AG09309 (cell line): ENCODE measurements at regions not wholly inside any gene's neighbourhood (a gene's known extent, or its start where the extent isn't known, plus 50 kb on each side); places are given as distances from the start of the nearest gene placed in this dataset.
"Not testable (repeated sequence)": the region's sequence is repeated elsewhere in the genome, so short reads cannot be mapped to it uniquely, and the experiment has no call there.

ENCODE experiments used
- DNase-seq: peaks from one replicate; pipeline ENCODE4 v3.0.0-alpha.2; 2010; ENCODE audit warnings: low read depth
- H3K4me3 ChIP-seq: 2 replicates; pipeline ENCODE4 v1.5.1; 2011; ENCODE audit warnings: mild to moderate bottlenecking, low read depth, low read length, moderate library complexity; ENCODE audit not compliant: control insufficient read depth
- CTCF ChIP-seq: IDR thresholded peaks from 2 replicates; pipeline ENCODE4 v1.5.1; 2011; ENCODE audit warnings: mild to moderate bottlenecking, low read depth, low read length, inconsistent platforms; ENCODE audit not compliant: insufficient read depth, control insufficient read depth; ENCODE audit errors: missing control alignments

DNA sequence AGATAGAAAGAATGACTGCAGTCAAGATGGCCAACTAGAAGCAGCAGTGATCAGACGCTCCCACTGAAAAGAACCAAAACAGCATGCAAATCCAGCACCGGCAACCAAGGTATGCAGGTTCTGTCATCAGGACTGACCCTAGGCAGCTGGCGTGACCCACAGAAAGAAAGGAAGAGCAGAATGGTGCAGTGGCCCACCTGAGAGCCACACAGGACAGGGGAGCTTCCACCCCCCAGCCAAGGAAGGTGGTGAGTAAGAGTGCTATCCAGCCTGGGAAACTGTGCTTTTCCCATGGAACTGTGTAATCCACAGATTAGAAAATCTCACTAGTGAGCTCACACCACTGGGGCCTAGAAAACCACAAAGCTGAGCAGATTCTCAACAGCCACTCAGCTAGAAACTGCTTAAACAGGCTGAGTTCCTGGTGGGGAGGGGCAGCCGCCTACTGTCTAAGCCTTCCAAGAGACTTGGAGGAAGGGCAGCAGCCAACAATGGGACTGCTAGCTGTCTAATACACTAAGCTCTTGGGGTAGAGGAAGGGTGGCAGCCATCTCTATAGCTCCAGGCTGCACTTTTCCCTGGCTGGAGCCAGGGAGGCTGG, 127.9 kb downstream of the EVA1A start:
- no peak overlapping the region for H3K4me3 ChIP-seq
- DNase-seq = peak; percentile 21
- TF ChIP-seq CTCF = no peak

GRCh38 chr2:75431763-75432162, 129.0 kb downstream of the EVA1A start:
- H3K4me3 ChIP-seq = no peak overlapping the region
- TF ChIP-seq CTCF = no peak
- DNase-seq = no peak

- H3K4me3 ChIP-seq = no peak overlapping the region
- DNase-seq = no peak
- no peak for TF ChIP-seq CTCF
Measured at GRCh38 chr2:75431276-75431675, 129.5 kb downstream of the EVA1A start.

DNA sequence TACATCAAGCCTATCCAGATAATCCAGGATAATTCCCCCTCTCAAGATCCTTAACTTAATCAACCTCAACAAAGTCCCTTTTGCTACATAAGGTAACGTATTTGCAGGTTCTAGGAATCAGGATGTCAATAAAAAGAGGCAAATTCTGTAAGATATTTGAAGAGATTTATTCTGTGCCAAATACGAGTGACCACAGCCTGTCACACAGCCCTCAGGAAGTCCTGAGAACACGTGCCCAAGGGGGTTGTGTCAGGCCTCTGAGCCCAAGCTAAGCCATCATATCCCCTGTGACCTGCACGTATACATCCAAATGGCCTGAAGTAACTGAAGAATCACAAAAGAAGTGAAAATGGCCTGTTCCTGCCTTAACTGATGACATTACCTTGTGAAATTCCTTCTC, 130.3 kb downstream of the EVA1A start:
- H3K4me3 ChIP-seq = not testable (repeated sequence)

DNA sequence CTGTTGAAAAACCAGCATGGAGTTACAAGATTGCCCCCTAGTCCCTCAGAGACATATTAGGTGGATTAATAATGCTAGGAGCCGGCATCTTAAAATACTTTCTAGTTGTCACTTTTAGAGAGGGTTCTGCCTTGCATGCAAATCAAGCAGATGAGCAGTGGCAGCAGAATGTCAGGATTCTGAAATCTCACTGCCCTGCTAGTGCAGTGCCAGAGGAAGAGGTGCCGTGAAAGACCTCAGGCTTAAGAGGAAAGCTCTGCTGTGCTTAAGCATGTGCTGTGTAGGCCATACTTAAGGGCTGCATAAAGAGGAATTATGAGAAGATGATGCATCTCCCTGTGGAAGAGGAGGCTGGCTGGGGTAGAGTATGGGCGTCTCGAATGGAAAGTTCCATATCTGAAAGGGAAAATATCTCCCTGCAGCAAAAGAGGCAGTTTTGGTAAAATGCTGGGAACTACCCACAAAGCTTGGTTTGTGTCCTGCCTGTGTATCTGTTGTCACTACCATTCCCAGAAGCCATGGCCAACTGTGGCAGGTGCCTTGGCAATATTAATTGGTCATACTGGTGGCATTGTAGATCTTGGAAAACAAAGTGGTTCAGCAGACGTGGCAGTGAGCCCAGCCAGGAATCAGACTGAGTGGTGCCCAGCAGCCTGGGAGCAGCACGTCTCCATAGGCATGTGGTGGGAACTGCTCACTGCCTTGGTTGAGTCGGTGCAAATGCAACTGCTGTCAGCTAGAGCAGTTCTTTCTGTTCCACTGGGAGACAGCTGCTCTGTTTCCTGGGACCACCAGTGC, 131.9 kb downstream of the EVA1A start:
- H3K4me3 ChIP-seq = no peak overlapping the region
- no peak for DNase-seq
- no peak for TF ChIP-seq CTCF

More for the DNA sequence above, 130.3 kb downstream of the EVA1A start:
- DNase-seq = not testable (repeated sequence)

- no peak for DNase-seq
- TF ChIP-seq CTCF = no peak
- H3K4me3 ChIP-seq = no peak overlapping the region
Measured at GRCh38 chr2:75428060-75428459, 132.7 kb downstream of the EVA1A start.

DNA sequence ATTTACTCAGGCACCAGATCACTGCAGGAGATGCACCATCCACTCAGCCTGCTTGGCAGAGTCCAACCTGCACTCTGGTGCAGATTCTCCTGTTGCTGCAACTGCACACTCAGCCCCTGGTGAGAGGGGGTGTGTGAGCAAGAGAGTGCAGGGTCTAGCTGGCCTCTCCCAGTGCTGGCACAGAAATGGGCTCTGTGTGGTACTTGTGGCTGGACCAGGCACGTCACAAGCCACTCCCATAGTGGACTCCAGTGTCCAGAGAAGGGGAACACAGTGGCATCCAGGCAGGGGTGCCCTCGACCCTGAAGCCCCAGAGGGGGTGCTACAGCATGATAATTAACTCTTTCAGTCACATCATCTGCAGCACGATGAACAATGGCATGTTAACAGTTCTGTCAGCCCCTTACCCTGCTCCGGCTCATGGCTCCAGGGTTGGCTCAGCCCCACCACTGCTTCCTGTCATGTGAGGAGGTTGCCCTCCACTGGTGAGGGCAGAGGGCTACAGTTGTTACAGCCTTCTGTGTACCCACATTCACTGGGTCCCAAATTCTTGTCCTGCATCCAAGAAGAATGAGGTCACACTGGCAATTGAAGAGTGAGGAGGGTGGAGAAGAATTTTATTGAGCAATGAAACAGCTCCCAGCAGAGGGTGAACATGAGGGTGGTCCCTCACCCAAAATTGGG, 135.7 kb downstream of the EVA1A start:
- DNase-seq = no peak
- peak; percentile 44 for TF ChIP-seq CTCF
- H3K4me3 ChIP-seq = no peak overlapping the region
